Middle frontal gyrus (tissue), 1 donor: ENCODE measurements at regions not wholly inside any gene's neighbourhood (a gene's known extent, or its start where the extent isn't known, plus 50 kb on each side); places are given as distances from the start of the nearest gene placed in this dataset.

ENCODE experiments used
- DNase-seq: peaks from one replicate; pipeline ENCODE4 v3.0.0-alpha.2; 2015; ENCODE audit warnings: low spot score; ENCODE audit errors: extremely low spot score

DNA sequence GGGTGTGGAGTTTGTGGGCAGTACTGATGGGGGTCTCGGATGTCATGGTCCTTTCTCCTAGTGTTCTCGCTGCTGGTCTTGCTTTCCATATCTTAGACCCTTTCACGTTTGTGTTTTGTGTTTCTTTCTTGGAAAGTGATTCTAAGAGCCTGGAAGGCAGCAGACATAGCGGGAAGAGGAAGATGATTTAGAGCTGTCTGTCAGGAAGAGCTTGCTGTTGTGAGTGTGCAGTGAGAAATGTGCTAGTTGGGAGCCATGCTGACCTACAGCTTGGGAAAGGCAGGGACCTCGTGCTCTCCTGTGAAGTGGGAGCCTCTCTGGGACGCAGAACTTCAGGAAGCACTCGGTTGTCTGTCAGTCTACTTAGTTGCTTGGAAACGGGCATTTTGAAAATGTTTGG, 122.2 kb downstream of the ZNF518B start:
- DNase-seq, result no peak

DNA sequence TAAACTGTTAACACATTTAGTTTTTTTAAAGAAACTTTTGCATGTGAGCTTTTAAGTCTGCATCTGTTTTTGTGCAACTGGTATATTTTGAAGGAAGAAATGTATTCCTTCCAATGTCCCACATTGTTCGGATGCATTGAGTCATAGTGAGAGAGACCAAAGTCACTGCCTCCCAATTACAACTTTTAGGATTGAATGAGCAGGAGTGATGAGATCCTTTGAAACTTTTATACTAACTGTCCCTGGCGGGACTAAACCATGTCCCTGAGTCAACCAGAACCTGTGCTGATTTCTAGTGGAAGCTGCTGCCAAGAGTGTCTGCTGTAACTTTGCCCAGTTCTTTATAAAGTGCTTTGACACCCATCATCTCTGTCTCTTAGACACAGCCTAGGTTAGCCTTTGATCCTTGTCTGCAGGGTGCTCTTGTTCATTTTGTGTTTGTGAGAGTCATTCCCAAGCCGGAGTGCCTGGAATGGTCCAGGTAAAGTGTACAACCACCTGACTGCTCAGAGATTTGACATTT, 122.7 kb downstream of the ZNF518B start:
- no peak for DNase-seq

DNA sequence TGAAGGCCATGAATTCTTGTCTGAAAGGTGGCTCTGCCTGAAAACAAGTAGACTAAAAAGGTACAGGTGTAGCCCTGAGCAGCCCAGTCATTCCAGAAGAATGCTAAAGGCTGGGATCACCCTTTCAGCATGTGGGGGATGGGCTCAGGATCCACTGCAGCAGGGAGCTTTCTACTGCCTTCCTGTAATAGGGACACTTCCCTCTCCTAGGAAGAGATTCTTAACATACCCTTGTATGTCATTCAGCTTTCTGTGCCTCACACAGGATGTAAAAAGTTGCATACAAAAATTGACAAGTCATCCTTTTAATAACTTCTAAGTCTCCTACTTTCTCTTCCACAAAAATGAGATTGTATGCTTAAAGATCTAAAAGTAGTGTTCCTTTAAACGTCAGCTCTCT, 123.3 kb downstream of the ZNF518B start:
- DNase-seq, result no peak

DNA sequence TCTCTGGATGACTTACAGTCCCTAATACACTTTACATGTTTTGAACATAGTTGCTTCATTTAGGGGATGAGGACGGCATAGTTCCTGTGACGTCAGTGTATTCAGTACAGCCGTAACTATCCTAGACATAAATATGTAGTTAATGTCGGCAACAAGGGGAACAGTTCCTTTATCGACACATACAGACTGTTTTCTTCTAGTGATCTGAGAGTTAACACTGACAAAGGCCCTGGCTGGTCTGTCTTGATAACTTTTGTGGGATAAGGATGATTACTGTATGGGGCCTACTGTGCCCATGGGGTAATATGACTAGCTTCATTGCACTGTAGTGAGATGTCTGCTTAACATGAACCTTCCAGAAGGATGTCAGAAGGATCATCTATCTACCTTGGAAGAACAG, 131.2 kb downstream of the ZNF518B start:
- no peak for DNase-seq

DNA sequence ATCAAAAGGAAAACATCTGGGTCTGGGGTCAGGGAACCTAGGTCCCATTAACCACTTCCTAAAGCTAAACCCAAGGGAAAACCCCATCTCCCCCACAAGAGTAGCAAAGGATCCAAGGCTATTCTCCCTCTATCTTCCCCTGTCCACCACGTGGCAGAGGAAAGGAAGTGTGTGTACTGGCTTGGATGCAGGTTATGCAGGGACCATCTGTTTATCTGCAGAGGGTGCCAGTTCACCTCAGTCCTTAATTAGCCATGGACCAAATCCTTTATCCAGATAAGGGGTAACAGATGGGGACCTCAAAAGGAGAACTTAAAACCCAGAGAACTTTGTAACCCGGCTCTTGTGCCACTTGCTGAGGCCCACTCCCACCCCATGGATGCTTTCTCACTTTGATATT, 135.3 kb downstream of the ZNF518B start:
- no peak for DNase-seq

DNA sequence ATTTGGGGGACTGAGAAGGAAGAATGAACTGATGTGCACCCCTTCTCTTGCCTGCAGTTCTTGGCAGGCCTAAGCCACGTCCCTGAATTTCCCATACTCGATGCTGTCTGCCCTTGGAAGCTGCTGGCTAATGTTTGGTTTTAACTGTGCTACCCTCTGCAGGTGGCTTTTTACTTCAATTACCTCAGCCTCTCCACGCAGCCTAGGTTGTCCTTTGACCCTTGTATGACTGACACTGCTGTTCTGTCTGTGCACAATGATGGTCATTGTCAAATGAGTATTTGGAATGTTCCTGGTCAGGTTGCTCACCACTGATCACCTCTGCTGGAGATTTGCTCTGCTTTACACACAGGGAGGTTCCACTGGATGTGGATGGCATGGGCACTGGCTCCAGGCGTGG, 137.1 kb downstream of the ZNF518B start:
- no peak for DNase-seq

DNA sequence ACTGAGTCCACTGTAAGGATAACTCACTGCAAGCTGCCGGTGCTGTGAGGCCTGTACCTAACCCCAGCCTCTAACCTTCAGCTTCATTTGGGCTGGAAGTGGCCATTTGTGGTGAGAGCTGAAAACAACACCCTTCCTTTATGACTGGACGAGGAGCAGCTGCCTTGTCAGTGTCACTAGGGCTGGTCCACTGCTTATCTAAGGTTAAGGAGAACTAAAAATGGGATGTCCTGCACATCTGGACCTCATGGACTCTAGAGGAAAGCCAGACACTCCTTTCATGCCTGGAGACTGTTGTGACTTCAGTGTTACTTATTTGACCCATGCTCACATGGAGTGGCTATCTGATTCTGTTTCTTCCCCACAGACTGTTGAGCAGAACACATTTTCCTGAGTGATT, 139.9 kb downstream of the ZNF518B start:
- DNase-seq, result no peak

DNA sequence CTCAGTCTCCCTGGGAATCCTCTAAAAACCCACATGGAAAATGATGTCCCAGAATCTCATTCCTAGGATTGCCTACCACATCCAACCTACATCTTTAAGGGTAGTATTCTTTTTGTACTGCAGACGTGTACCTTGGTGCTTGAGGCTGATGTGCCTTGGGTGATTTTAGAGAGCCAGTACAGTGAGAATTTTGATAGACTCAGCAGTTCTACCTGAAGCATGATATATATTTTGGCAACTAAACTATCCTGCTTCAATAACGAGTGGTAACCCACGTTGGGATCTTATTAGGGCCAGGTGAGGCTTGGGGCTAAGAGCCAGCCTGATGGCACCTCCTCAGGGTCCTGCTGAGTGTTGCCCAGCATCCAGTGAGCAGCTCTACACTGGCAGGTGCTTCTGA, 140.4 kb downstream of the ZNF518B start:
- no peak for DNase-seq

DNA sequence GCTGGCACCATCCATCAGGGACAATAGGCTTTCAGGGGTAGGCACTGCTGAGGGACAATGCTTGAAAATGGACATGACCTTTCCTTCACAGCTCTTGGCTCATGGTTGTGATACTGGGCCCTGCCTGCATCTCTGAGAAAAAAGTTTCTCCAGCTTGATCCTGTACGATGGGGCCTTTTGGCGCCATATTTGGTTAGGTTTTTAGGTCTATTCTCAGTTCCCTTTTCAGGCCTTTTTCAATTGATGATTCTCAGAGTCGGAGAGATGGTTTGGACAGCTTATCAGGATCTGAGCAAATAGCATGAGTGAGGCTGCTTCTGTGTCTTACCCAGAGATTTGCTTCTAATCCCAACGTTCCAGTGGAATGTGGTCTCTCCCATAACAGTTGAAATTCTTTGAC, 141.6 kb downstream of the ZNF518B start:
- no peak for DNase-seq

DNA sequence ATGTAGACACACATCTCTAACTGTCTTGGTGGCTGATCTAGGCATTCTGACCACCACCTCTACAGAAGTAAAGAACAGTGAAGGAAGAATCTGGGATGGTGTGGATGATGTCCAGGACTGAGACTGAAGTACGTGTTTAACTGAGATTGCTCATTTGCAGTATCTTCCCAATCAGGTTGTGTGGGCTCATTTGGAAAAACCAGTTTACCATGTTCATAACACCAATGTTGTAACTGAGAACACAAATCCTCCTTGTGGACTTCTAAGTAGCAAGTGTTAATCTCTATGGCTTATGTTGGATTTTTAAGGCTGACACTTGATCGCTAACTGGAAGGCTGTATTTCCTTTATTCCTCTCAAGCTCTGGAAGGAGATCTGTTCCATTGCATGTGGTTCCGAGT, 144.7 kb downstream of the ZNF518B start:
- DNase-seq, result no peak

DNA sequence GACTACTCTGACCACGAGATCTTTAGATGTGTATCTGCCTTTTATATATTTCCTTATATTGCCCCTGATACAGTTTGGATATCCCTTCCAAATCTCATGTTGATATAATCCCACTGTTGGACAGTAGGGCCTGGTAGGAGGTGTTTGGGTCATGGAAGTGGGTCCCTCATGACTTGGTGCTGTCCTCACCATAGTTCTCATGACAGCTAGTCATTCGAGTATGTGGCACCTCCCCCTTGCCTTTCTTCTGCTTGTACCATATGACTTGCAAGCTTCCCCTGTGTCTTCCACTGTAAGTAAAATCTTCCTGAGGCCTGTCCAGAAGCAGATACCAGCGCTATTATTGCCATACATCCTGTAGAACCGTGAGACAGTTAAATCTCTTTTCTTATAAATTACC, 145.3 kb downstream of the ZNF518B start:
- DNase-seq, result no peak

DNA sequence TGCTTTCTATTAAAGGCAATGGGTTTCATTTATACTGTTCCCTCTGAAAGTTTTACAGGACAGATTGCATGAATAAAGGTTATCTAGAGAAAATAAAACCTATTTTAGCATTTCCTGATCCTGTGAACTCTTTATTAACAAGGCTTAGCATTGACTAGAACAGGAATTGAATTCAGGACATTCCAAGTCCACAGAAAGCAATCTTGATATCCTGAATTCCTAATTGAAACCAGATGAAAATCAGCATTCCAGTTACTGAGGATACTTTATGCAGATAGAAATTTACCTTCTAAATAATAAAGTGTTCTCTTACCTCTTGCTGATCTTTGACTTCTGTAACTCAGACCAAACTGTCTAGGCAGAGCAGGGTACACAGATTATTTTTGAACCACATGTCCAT, 151.4 kb downstream of the ZNF518B start:
- DNase-seq, result no peak

DNA sequence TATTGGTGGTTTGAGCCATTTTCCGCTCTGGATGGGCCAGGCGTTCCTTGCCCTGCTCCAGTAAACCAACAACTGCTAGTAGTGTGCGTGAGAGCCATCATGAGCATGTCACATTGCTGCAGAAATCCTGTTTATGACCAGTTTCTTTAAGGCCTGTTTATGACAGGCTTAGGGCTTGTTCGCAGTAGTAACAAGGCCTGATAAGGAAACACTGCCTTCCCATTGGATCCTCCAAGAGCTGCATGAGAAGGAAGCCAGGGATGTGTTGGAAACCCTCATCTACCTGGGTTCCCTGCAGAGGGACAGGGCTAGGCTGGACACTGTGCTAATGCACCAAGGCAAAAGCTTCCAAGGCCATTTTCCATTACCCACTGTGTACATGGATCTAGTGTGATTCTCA, 153.9 kb downstream of the ZNF518B start:
- no peak for DNase-seq

DNA sequence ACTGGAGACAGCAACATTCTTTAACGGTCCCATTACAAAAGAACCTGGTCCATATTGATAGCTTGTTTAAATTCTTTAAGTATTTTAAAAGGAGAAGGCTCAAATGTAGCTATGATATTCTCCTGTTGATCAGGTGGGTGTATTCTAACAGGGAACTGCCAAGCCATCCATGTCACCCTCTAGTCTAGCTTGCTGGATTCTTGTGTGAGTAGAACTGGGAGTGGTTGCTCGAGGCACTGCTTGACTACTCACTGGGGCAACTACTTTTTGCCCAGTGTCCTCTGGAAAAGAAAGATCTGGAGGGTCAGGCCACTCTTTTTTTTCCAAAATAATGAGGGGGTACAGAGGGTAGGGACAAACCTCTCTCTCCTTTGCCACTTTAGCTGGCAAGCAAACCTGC, 155.1 kb downstream of the ZNF518B start:
- DNase-seq, result no peak

DNA sequence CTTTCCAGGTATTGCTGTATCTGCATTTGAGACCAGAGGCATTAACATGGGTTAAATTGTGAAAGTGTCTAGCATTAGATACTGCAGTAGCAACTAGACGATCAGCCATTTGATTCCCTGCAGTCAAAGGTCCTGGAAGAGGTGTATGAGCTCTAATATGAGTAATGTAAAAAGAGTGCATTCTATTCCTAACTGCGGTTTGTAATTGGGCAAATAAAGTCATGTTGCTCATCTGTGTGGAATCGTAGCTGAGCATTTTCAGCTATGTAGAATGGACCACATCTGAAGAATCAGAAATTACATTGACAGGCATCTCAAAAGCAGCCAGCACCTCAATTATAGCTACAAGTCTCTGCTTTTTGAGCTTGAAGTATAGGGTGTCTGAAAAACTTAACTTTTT, 157.6 kb downstream of the ZNF518B start:
- no peak for DNase-seq

DNA sequence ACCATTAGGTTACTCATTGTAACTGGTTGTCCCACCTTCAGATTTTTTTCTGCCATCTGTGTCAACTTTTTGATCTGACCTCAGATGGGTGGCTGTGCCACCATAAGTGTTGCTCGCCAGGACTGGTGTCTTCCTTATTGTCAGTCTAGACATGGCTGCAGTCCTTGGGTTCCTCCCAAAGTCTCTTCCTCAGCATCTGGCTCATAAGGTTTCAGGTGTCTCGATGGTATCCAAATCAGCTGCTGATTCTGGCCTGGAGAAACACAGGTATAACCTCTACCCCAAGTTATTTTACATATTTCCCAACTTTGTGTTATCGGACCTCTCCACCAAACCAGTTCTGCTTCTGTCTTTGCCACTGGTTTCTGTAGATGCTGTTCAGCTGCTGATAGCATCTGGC, 158.5 kb downstream of the ZNF518B start:
- no peak for DNase-seq

DNA sequence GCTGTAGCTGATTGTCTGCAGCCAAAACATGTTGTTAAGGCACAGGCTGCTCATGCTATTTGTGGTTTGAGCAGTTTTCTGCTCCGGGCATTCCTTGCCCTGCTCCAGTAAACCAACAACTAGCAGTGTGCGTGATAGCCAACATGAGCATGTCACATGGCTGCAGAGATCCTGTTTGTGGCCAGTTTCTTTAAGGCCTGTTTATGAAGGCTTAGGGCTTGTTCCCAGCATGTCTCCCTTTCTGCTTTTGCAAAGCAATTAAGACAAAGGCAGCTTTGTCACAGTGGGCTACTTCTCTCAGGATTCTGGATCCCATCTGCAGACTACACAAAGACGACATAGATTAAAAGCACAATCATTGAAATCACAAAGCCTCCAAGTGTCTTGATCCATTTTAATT, 160.5 kb downstream of the ZNF518B start:
- peak; percentile 62 for DNase-seq

DNA sequence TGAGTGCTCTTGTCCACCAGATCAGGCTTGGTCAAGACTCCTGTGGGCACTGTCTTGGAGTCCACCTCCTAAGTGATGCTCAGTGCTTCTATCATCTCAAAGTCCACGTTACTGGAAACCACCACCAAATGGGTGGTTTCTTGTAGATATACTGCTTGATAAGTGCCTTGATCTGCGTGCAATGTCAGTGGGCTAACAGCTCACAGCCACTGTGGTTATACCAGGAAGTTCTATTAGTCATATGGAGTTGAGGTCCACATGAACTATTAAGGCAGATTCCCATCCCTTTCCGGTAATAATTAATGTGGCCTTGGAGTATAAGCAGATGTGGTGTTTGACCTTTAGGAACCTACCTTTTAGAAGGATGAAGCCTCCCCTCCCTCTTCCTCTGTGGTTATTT, 161.9 kb downstream of the ZNF518B start:
- no peak for DNase-seq

DNA sequence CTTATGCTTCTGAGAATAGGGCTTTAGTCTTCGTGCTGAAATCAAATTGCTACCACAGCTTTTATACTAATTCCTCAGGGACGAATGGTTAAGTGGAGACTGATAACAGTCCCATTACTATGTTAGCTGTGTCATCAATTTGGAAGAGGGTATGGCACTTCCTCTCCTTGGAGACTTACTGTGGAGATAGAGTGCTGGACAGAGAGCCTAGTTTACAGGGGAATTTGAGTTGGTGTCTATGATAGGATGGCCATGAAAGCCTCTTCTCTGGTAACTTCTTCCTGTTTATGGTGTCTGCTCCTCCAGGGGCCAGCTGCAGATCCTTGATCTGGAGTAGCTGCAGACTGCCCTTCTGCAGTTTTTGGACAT, 167.7 kb downstream of the ZNF518B start:
- DNase-seq, result no peak

DNA sequence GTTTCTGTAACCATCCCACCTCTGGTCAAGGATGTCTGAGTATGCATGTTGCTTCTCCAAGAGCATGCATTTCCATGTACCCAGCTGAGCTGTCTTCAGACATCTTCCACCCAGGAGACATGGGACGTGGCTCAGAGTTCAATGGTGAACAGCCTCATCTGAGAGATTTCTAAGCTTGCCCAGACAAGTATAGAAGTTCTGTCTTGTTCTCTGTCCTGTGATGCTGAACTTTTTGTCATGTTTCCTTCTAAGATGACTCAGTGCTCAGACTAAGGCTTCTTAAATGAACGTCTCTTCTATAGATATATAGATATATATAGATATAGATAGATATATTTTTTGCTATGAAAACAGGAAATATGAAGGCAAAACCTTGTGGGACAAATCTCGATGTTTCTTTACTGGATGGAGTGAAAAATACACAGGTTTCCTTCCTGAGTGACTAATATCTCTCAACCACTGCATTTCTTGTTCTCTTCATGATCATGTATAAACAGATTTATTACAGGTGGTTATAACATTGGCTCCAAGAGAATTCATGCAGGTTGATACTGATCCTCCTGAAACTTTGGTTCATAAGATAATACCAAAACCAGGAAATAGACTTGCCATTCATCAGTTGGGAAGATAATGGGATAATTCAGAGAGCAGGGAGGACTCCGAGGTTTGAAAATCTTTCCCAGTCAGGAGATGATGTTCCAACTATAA, 168.2 kb downstream of the ZNF518B start:
- DNase-seq, result no peak

DNA sequence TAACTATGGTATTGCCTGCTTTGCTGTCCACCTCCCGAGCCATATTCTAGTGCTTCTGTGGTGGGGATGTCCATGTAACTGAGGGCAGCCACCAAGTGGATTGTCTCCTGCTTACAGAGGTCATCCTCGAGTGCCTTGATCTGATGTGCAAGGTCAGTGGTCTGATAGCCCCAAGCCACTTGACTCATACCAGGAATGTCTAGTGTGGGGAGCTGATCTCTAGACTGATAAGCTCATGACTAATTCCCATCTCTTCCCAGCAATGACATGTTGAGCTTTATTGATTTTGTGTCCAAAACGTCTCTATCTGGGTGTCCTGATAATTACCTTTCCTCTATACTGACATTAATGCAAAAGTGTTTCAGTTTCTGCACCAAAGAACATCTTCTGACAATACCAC, 168.4 kb upstream of the WDR1 start:
- DNase-seq, result no peak

DNA sequence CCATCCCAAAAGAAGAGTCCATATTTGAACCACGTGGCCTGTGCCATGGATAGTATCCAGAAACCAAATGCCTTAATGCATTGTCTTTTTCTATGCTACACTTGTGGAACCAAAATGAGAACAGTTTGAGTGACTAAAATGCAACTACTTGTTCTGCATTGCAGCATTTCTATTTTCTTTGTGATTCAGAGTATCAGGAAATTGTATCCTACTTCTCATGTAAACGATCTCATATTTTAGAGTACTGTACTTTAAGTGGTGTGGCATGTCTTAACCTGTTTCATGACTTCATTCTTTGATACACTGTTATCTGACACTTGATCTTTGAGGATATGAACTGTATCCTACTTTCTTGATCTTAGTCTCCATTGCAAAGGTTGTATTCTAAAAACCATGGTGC, 167.2 kb upstream of the WDR1 start:
- DNase-seq, result no peak

DNA sequence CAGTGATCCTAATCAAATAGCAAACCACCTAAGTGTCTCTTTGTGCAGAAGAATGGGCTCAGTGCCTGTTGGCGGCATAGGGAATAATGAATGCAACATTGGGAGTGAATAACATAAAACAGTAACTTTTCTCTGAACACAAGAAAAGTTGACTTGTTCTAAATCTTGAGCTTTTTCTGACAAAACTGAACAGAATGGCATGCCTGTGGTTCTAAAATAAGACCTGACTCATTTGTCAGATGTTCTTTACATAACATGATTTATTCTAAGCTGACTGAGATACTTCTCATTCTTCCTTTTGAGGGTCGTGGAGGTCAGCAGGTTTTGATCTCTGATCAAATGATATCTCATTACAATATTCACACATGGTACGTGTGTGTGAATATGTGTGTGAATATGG, 165.4 kb upstream of the WDR1 start:
- peak; percentile 5 for DNase-seq

DNA sequence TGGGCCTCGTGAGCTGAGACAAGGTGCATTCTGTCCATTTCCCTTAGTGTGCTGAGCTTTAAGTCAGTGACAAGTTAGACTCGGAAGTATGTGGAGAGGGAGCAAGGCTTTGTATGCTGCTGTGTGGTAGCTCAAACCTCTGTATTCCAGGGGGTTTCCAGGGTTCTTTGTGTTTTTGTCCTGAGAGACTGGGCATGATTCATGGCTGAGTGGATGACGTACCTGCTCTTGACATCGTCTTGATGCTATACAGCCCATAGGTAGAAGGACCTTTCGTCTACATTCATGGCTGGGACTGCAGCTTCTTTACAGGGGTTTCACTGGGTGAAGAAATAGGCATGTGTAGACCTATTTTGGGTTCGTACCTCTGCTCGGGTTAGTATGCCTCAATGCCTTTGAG, 162.7 kb upstream of the WDR1 start:
- no peak for DNase-seq
